Muscle layer of colon (tissue), 2 donors: ENCODE measurements at regions not wholly inside any gene's neighbourhood (a gene's known extent, or its start where the extent isn't known, plus 50 kb on each side); places are given as distances from the start of the nearest gene placed in this dataset.

Experiments
- H3K27ac ChIP-seq: one replicate; pipeline ENCODE4 v1.7.0; 2013; ENCODE audit warnings: low read depth, mild to moderate bottlenecking, low read length, moderate library complexity
- H3K27me3 ChIP-seq, 2 donors: one replicate each; pipeline ENCODE4 v1.7.0; 2013; ENCODE audit warnings: low read length in 2 of 2, mild to moderate bottlenecking in 2 of 2; ENCODE audit not compliant: insufficient read depth in 2 of 2, control insufficient read depth in 1 of 2
- H3K36me3 ChIP-seq: one replicate; pipeline ENCODE4 v1.7.0; 2013; ENCODE audit warnings: mild to moderate bottlenecking, low read length; ENCODE audit not compliant: insufficient read depth
- H3K4me1 ChIP-seq: one replicate; pipeline ENCODE4 v1.7.0; 2013; ENCODE audit warnings: mild to moderate bottlenecking, low read length; ENCODE audit not compliant: insufficient read depth
- H3K4me3 ChIP-seq, 2 donors: one replicate each; pipeline ENCODE4 v1.7.0; 2013; ENCODE audit warnings: low read length in 2 of 2, low read depth in 1 of 2, mild to moderate bottlenecking in 1 of 2, moderate library complexity in 1 of 2
- H3K9ac ChIP-seq: one replicate; pipeline ENCODE4 v1.7.0; 2013; ENCODE audit warnings: low read length
- H3K9me3 ChIP-seq: one replicate; pipeline ENCODE4 v1.7.0; 2013; ENCODE audit warnings: mild to moderate bottlenecking, low read length
- donor health status: abdominal sarcoma.
- donor health status: Adenocarcinoma of cecum.

DNA sequence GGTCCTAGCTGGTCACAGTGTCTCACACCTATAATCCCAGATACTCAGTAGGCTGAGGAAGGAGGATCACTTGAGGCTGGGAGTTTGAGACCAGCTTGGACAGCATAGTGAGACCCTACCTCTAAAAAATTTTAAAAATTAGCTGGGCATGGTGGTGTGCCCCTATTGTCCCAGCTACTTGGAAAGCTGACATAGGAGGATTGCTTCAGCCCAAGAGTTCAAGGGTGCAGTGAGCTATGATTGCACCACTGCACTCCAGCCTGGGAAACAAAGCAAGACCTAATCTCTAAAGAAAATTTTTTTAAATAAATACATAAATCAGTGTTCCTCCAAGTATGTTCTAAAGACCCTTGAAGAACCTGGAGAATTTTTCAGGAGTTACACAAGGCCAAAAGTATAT, 50.6 kb upstream of the GNAO1 start:
- H3K9me3 ChIP-seq, result no peaks in the 10 kb centered on the region

DNA sequence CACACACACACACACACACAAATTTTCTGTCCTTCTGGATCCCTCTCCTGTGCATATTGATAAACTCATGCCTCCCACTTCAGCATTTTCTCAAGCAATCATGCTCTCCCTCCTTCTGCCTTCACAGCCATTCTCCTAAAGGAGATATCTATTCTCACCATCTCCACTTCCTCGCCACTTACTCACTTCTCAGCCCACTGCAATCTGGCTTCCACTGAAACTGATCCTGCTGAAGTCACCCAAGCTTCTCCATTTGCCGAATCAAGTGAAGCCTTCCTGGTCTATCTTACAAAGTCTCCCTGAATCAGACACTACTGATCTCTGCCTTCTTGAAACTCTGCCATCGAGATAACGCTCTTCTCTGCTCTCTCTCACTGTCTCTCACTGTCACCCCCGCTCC, 54.0 kb upstream of the GNAO1 start:
- no peak overlapping the region for H3K27ac ChIP-seq
- H3K36me3 ChIP-seq, result no peaks in the 10 kb centered on the region
- no peak overlapping the region for H3K9ac ChIP-seq
- H3K4me3 ChIP-seq, result no peak overlapping the region
- H3K27me3 ChIP-seq, result no peaks in the 10 kb centered on the region
- H3K4me1 ChIP-seq, result no peaks in the 10 kb centered on the region
- H3K9me3 ChIP-seq, result no peaks in the 10 kb centered on the region

More for the DNA sequence above, 50.6 kb upstream of the GNAO1 start:
- Histone ChIP-seq H3K27ac (no peak overlapping the region), H3K9ac (no peak overlapping the region), H3K27me3 (no peaks in the 10 kb centered on the region), H3K4me3 (no peak overlapping the region), H3K36me3 (no peaks in the 10 kb centered on the region), H3K4me1 (no peaks in the 10 kb centered on the region)

GRCh38 chr16:56136256-56136655, 55.0 kb upstream of the GNAO1 start:
- no peaks in the 10 kb centered on the region for H3K36me3 ChIP-seq
- no peaks in the 10 kb centered on the region for H3K27me3 ChIP-seq

GRCh38 chr16:56134790-56135189, 56.5 kb upstream of the GNAO1 start:
- no peaks in the 10 kb centered on the region for H3K36me3 ChIP-seq
- H3K27ac ChIP-seq, result no peak overlapping the region
- H3K9ac ChIP-seq, result no peak overlapping the region
- H3K4me1 ChIP-seq, result no peaks in the 10 kb centered on the region
- no peak overlapping the region for H3K4me3 ChIP-seq
- no peaks in the 10 kb centered on the region for H3K9me3 ChIP-seq
- no peaks in the 10 kb centered on the region for H3K27me3 ChIP-seq

More at GRCh38 chr16:56136256-56136655, 55.0 kb upstream of the GNAO1 start:
- H3K9ac ChIP-seq, result no peak overlapping the region
- H3K9me3 ChIP-seq, result no peaks in the 10 kb centered on the region
- H3K4me3 ChIP-seq, result no peak overlapping the region
- H3K27ac ChIP-seq, result no peak overlapping the region
- no peaks in the 10 kb centered on the region for H3K4me1 ChIP-seq

DNA sequence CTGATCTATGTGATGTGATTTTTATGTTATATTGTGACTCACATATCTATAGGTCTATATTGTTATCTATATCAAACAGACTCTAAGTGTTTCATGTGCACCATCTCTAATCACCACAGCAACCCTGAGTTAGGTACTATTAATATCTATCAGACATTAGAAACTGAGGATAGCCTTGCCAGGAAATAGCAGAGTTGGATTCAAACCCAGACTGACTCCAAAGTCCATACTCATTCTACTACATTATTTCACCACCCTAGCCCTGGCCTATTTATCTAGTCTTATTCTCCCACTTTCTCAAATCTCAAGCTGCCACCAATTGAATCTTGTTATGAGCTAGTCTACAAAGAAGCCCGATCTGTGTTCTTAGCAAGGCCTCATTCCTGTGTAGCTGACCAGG, 65.4 kb upstream of the GNAO1 start:
- H3K4me3 ChIP-seq, result no peak overlapping the region
- no peak overlapping the region for H3K9ac ChIP-seq
- no peaks in the 10 kb centered on the region for H3K36me3 ChIP-seq
- H3K27ac ChIP-seq, result no peak overlapping the region
- H3K4me1 ChIP-seq, result no peaks in the 10 kb centered on the region
- no peaks in the 10 kb centered on the region for H3K27me3 ChIP-seq
- no peaks in the 10 kb centered on the region for H3K9me3 ChIP-seq

DNA sequence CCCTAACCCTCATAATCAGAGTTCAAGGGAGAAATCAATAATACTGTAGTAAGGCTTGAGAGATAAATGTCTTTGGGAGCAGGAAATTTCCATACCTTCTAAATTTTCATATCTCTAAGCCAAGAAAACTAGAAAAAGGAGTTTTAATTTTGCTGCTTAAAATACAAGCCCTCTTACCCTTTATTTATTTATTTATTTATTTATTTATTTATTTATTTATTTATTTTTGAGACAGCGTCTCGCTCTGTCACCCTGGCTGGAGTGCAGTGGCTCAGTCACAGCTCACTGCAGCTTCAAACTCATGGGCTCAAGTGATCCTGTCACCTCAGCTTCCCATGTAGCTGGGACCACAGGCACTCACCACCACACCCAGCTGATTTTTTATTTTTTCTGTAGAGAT, 69.0 kb upstream of the GNAO1 start:
- Histone ChIP-seq H3K9me3 (no peaks in the 10 kb centered on the region), H3K27me3 (no peaks in the 10 kb centered on the region)

DNA sequence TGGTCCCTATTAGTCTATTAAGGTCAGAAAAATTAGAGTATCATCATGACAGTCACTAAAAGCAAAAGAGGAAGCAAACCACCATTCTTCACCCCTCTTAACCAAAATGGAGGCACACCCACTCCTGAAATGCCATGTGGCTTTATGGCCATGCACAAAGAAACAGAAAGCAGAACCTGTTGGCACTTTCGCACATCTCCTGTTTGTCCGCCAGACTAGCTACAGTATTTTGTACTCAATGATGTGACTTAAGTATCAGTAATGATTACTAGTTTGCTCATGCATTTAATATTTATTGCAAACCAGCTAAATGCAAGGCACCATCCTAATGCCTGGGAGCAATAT, 70.2 kb upstream of the GNAO1 start:
- Histone ChIP-seq H3K27ac (no peak overlapping the region), H3K36me3 (no peaks in the 10 kb centered on the region), H3K27me3 (no peaks in the 10 kb centered on the region), H3K4me3 (no peak overlapping the region), H3K9me3 (no peaks in the 10 kb centered on the region), H3K4me1 (no peaks in the 10 kb centered on the region), H3K9ac (no peak overlapping the region)

More for the DNA sequence above, 69.0 kb upstream of the GNAO1 start:
- H3K27ac ChIP-seq, result no peak overlapping the region
- no peak overlapping the region for H3K9ac ChIP-seq
- H3K4me3 ChIP-seq, result no peak overlapping the region
- H3K36me3 ChIP-seq, result no peaks in the 10 kb centered on the region
- no peaks in the 10 kb centered on the region for H3K4me1 ChIP-seq

- Histone ChIP-seq H3K36me3 (no peaks in the 10 kb centered on the region), H3K4me3 (no peak overlapping the region), H3K9ac (no peak overlapping the region), H3K27me3 (no peaks in the 10 kb centered on the region), H3K4me1 (no peaks in the 10 kb centered on the region), H3K9me3 (no peaks in the 10 kb centered on the region), H3K27ac (no peak overlapping the region)
Measured at GRCh38 chr16:56120447-56121155, 70.7 kb upstream of the GNAO1 start.

- Histone ChIP-seq H3K9me3 (no peaks in the 10 kb centered on the region), H3K4me3 (no peak overlapping the region), H3K4me1 (no peaks in the 10 kb centered on the region), H3K27ac (no peak overlapping the region), H3K9ac (no peak overlapping the region), H3K36me3 (no peaks in the 10 kb centered on the region), H3K27me3 (no peaks in the 10 kb centered on the region)
Measured at GRCh38 chr16:56119133-56119532, 72.2 kb upstream of the GNAO1 start.

DNA sequence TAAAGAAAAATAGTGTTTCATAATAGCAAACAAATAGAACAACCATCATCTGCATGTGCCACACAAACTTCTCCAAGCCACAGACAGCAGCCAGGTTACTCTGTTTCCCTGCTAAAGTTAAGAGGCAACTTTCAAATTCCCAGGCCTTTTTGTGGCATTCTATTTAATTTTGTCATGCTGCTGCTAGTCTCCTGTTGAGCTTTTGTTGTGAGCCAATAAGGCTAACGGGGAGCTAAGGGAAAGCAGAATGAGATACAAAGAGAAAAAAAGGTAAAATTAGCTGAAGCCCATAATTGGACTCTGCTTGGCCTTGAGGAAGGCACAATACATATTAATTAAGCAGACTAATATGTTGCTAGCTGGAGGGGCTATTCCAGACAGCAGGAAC, 74.7 kb upstream of the GNAO1 start:
- H3K27ac ChIP-seq, result no peak overlapping the region
- no peaks in the 10 kb centered on the region for H3K36me3 ChIP-seq
- no peaks in the 10 kb centered on the region for H3K27me3 ChIP-seq
- no peak overlapping the region for H3K4me3 ChIP-seq
- no peaks in the 10 kb centered on the region for H3K9me3 ChIP-seq
- H3K4me1 ChIP-seq, result no peaks in the 10 kb centered on the region
- no peak overlapping the region for H3K9ac ChIP-seq

- Histone ChIP-seq H3K27ac (no peak overlapping the region), H3K4me1 (no peaks in the 10 kb centered on the region), H3K9me3 (no peaks in the 10 kb centered on the region), H3K9ac (no peak overlapping the region), H3K27me3 (no peaks in the 10 kb centered on the region), H3K4me3 (no peak overlapping the region), H3K36me3 (no peaks in the 10 kb centered on the region)
Measured at GRCh38 chr16:56115817-56116576, 75.3 kb upstream of the GNAO1 start.

DNA sequence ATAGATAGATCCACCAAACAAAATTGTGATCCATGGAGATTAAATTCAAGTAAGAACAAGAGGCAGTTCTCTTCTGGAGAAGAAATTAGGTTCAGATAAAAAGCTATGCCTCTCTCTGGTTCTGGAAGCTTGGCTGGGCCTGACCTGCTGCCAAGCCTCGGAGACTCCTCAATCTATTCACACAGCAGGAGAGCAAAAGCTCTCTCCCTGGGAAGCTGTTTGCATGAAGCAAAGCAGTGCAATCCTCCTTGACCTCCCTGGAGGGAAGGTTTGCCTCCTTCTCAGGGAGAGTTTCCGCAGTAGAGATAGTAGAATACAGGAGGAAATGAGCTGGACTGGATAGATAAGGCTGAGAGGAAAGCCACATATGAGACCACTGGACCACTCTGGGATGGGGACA, 78.1 kb upstream of the GNAO1 start:
- H3K36me3 ChIP-seq, result no peaks in the 10 kb centered on the region
- no peak overlapping the region for H3K4me3 ChIP-seq
- H3K27me3 ChIP-seq, result no peaks in the 10 kb centered on the region
- H3K9ac ChIP-seq, result no peak overlapping the region
- no peaks in the 10 kb centered on the region for H3K4me1 ChIP-seq
- H3K9me3 ChIP-seq, result no peaks in the 10 kb centered on the region
- no peak overlapping the region for H3K27ac ChIP-seq
